Neural cell (in vitro differentiated cells): ENCODE measurements at regions not wholly inside any gene's neighbourhood (a gene's known extent, or its start where the extent isn't known, plus 50 kb on each side); places are given as distances from the start of the nearest gene placed in this dataset.

Experiments
- CTCF ChIP-seq: fragments of 450-650 bp; IDR thresholded peaks from 2 replicates; pipeline ENCODE4 v1.5.1; 2014; ENCODE audit warnings: antibody characterized with exemption, mild to moderate bottlenecking, moderate library complexity; ENCODE audit not compliant: poor library complexity, severe bottlenecking
- EP300 ChIP-seq: fragments of 450-650 bp; conservative IDR thresholded peaks from 2 replicates; pipeline ENCODE4 v1.6.1; 2014; ENCODE audit warnings: antibody characterized with exemption, mild to moderate bottlenecking, moderate library complexity; ENCODE audit not compliant: poor library complexity, severe bottlenecking
- POLR2AphosphoS5 ChIP-seq: IDR thresholded peaks from 2 replicates; pipeline ENCODE4 v1.6.1; 2012
- SMC3 ChIP-seq: fragments of 450-650 bp; conservative IDR thresholded peaks from 2 replicates; pipeline ENCODE4 v1.6.1; 2014; ENCODE audit warnings: antibody characterized with exemption, mild to moderate bottlenecking, moderate library complexity; ENCODE audit not compliant: poor library complexity

GRCh38 chr4:173684223-173684622 is 154.2 kb upstream of the HAND2 start:
- TF ChIP-seq CTCF: no peak
- TF ChIP-seq POLR2AphosphoS5: no peak
- no peak for TF ChIP-seq SMC3
- no peak for TF ChIP-seq EP300
